GM18499 (cell line): ENCODE measurements at regions not wholly inside any gene's neighbourhood (a gene's known extent, or its start where the extent isn't known, plus 50 kb on each side); places are given as distances from the start of the nearest gene placed in this dataset.
"Not testable (repeated sequence)": the region's sequence is repeated elsewhere in the genome, so short reads cannot be mapped to it uniquely, and the experiment has no call there.

Source experiments
- ATAC-seq: cut with Tn5 transposase; IDR thresholded peaks from one replicate; pipeline ENCODE4 v1.9.1; 2021; ENCODE audit warnings: moderate number of reproducible peaks; ENCODE audit not compliant: insufficient read depth, unreplicated experiment

- ATAC-seq: not testable (repeated sequence)
Measured at GRCh38 chr12:74174961-74175360, 362.7 kb upstream of the ATXN7L3B start.

GRCh38 chr12:74185360-74185759 lies 352.3 kb upstream of the ATXN7L3B start:
- ATAC-seq: no peak

- ATAC-seq: no peak
Measured at GRCh38 chr12:74193191-74193590, 344.4 kb upstream of the ATXN7L3B start.

GRCh38 chr12:74204236-74204635 lies 333.4 kb upstream of the ATXN7L3B start:
- no peak for ATAC-seq

GRCh38 chr12:74227846-74228545 lies 309.6 kb upstream of the ATXN7L3B start:
- no peak for ATAC-seq

- no peak for ATAC-seq
Measured at GRCh38 chr12:74229671-74230070, 308.0 kb upstream of the ATXN7L3B start.

- ATAC-seq: no peak
Measured at GRCh38 chr12:74235342-74235741, 302.3 kb upstream of the ATXN7L3B start.

GRCh38 chr12:74241341-74241740 lies 296.3 kb upstream of the ATXN7L3B start:
- ATAC-seq: no peak

- ATAC-seq: no peak
Measured at GRCh38 chr12:74242088-74242487, 295.5 kb upstream of the ATXN7L3B start.

- no peak for ATAC-seq
Measured at GRCh38 chr12:74245458-74245857, 292.2 kb upstream of the ATXN7L3B start.

- ATAC-seq: no peak
Measured at GRCh38 chr12:74250891-74251290, 286.7 kb upstream of the ATXN7L3B start.

- not testable (repeated sequence) for ATAC-seq
Measured at GRCh38 chr12:74253826-74254225, 283.8 kb upstream of the ATXN7L3B start.

GRCh38 chr12:74254784-74255183 lies 282.9 kb upstream of the ATXN7L3B start:
- ATAC-seq: no peak

GRCh38 chr12:74259199-74259598 lies 278.4 kb upstream of the ATXN7L3B start:
- no peak for ATAC-seq

GRCh38 chr12:74264692-74265091 lies 272.9 kb upstream of the ATXN7L3B start:
- ATAC-seq: no peak

GRCh38 chr12:74269355-74269754 lies 268.3 kb upstream of the ATXN7L3B start:
- ATAC-seq: not testable (repeated sequence)

GRCh38 chr12:74280156-74280655 lies 257.4 kb upstream of the ATXN7L3B start:
- ATAC-seq: no peak

- ATAC-seq: not testable (repeated sequence)
Measured at GRCh38 chr12:74281401-74282180, 256.0 kb upstream of the ATXN7L3B start.

- ATAC-seq: no peak
Measured at GRCh38 chr12:74283646-74284045, 254.0 kb upstream of the ATXN7L3B start.

GRCh38 chr12:74285773-74286172 lies 251.9 kb upstream of the ATXN7L3B start:
- no peak for ATAC-seq

- no peak for ATAC-seq
Measured at GRCh38 chr12:74286254-74286653, 251.4 kb upstream of the ATXN7L3B start.
